OCI-LY3 (cell line): ENCODE measurements at regions not wholly inside any gene's neighbourhood (a gene's known extent, or its start where the extent isn't known, plus 50 kb on each side); places are given as distances from the start of the nearest gene placed in this dataset.

Experiments used
- H2AFZ ChIP-seq: fragments of 200-600, 300-600 bp; shearing (Covaris generic); 2 replicates; pipeline ENCODE4 v1.6.0; 2014; ENCODE audit warnings: antibody characterized with exemption, low read depth, low read length
- H3K27ac ChIP-seq: fragments of 200-600, 300-600 bp; sonication (generic); 2 replicates; pipeline ENCODE4 v1.5.1; 2014; ENCODE audit warnings: mild to moderate bottlenecking, low read length, moderate library complexity, mixed read lengths
- H3K27me3 ChIP-seq: fragments of 200-600, 300-600 bp; sonication (generic); 2 replicates; pipeline ENCODE4 v1.6.1; 2014; ENCODE audit warnings: low read depth, low read length, mixed read lengths
- H3K36me3 ChIP-seq: fragments of 200-600, 300-600 bp; sonication (generic); replicated peaks from 2 replicates; pipeline ENCODE3; 2014; ENCODE audit warnings: low read depth, low read length, mixed read lengths
- H3K4me1 ChIP-seq: fragments of 300-600, 200-600 bp; sonication (generic); 2 replicates; pipeline ENCODE4 v1.6.1; 2014; ENCODE audit warnings: low read length, mixed read lengths
- H3K4me2 ChIP-seq: fragments of 200-600, 300-600 bp; sonication (generic); 2 replicates; pipeline ENCODE4 v1.6.1; 2014; ENCODE audit warnings: low read length, mixed read lengths
- H3K4me3 ChIP-seq: fragments of 300-600, 200-600 bp; sonication (generic); 2 replicates; pipeline ENCODE4 v1.5.1; 2014; ENCODE audit warnings: antibody characterized with exemption, mild to moderate bottlenecking, low read length, moderate library complexity
- H3K79me2 ChIP-seq: fragments of 300-600, 200-600 bp; shearing (Covaris generic); 2 replicates; pipeline ENCODE4 v1.6.1; 2014; ENCODE audit warnings: mild to moderate bottlenecking, low read length, mixed read lengths
- H3K9ac ChIP-seq: fragments of 300-600, 200-600 bp; shearing (Covaris generic); 2 replicates; pipeline ENCODE4 v1.6.0; 2014; ENCODE audit warnings: mild to moderate bottlenecking, low read length, moderate library complexity
- H3K9me3 ChIP-seq: fragments of 200-600, 300-600 bp; shearing (Covaris generic); 2 replicates; pipeline ENCODE4 v1.6.1; 2014; ENCODE audit warnings: low read length, mixed read lengths; ENCODE audit not compliant: insufficient read depth
- H4K20me1 ChIP-seq: fragments of 200-600, 300-600 bp; sonication (generic); 2 replicates; pipeline ENCODE4 v1.6.1; 2016; ENCODE audit warnings: low read length, mixed read lengths; ENCODE audit not compliant: insufficient read depth
- CTCF ChIP-seq: fragments of 200-600, 300-600 bp; sonication (generic); IDR thresholded peaks from 2 replicates; pipeline ENCODE4 v1.5.1; 2014; ENCODE audit warnings: antibody characterized with exemption, low read length, low read depth
- EZH2phosphoT487 ChIP-seq: fragments of 200-600 bp; shearing (Covaris generic); IDR thresholded peaks from 2 replicates; pipeline ENCODE4 v1.6.1; 2018; ENCODE audit warnings: antibody characterized with exemption, mixed run types, low read depth

GRCh38 chr17:72204742-72205141 is 83.9 kb downstream of the SOX9 start:
- Histone ChIP-seq H3K27ac (no peak overlapping the region), H4K20me1 (no peaks in the 10 kb centered on the region), H3K36me3 (no peaks in the 10 kb centered on the region), H3K4me1 (no peaks in the 10 kb centered on the region), H3K27me3 (peaks cover 12% of the 10 kb centered on the region), H3K9ac (no peak overlapping the region), H3K4me3 (no peak overlapping the region), H3K79me2 (no peaks in the 10 kb centered on the region), H3K9me3 (no peaks in the 10 kb centered on the region), H2AFZ (no peak overlapping the region), H3K4me2 (no peak overlapping the region)
- TF ChIP-seq CTCF (no peak), EZH2phosphoT487 (no peak)

GRCh38 chr17:72205357-72205756 is 84.5 kb downstream of the SOX9 start:
- no peak overlapping the region for H3K4me2 ChIP-seq

GRCh38 chr17:72205822-72206221 is 85.0 kb downstream of the SOX9 start:
- no peak overlapping the region for H3K4me2 ChIP-seq
- TF ChIP-seq EZH2phosphoT487 (no peak), CTCF (no peak)
- no peaks in the 10 kb centered on the region for H3K79me2 ChIP-seq
- H3K27me3 ChIP-seq = peaks cover 12% of the 10 kb centered on the region
- no peaks in the 10 kb centered on the region for H4K20me1 ChIP-seq
- no peak overlapping the region for H2AFZ ChIP-seq
- no peak overlapping the region for H3K4me3 ChIP-seq
- no peaks in the 10 kb centered on the region for H3K9me3 ChIP-seq
- H3K27ac ChIP-seq = no peak overlapping the region
- no peak overlapping the region for H3K9ac ChIP-seq
- H3K36me3 ChIP-seq = no peaks in the 10 kb centered on the region
- H3K4me1 ChIP-seq = no peaks in the 10 kb centered on the region

More at GRCh38 chr17:72205357-72205756, 84.5 kb downstream of the SOX9 start:
- no peaks in the 10 kb centered on the region for H3K9me3 ChIP-seq
- no peak overlapping the region for H3K27ac ChIP-seq
- TF ChIP-seq CTCF = no peak
- no peak for TF ChIP-seq EZH2phosphoT487
- H2AFZ ChIP-seq = no peak overlapping the region
- peaks cover 12% of the 10 kb centered on the region for H3K27me3 ChIP-seq
- no peaks in the 10 kb centered on the region for H3K36me3 ChIP-seq
- no peak overlapping the region for H3K9ac ChIP-seq
- H4K20me1 ChIP-seq = no peaks in the 10 kb centered on the region
- no peaks in the 10 kb centered on the region for H3K79me2 ChIP-seq
- H3K4me1 ChIP-seq = no peaks in the 10 kb centered on the region
- H3K4me3 ChIP-seq = no peak overlapping the region

- Histone ChIP-seq H3K79me2 (no peaks in the 10 kb centered on the region), H3K4me3 (no peak overlapping the region), H3K27me3 (peaks cover 12% of the 10 kb centered on the region), H3K9me3 (no peaks in the 10 kb centered on the region), H4K20me1 (no peaks in the 10 kb centered on the region), H3K9ac (no peak overlapping the region), H3K27ac (no peak overlapping the region), H2AFZ (no peak overlapping the region), H3K4me2 (no peak overlapping the region), H3K36me3 (no peaks in the 10 kb centered on the region), H3K4me1 (no peaks in the 10 kb centered on the region)
- TF ChIP-seq CTCF = no peak
- TF ChIP-seq EZH2phosphoT487 = no peak
These were observed 85.6 kb downstream of the SOX9 start for GRCh38 chr17:72206376-72206775.
